ENCODE measurements at regions not wholly inside any gene's neighbourhood (a gene's known extent, or its start where the extent isn't known, plus 50 kb on each side); places are given as distances from the start of the nearest gene placed in this dataset.

- no peak overlapping the region for H2BK5ac ChIP-seq (ENCODE audit: low read depth, low read length)
- no peaks in the 10 kb centered on the region for H3K79me1 ChIP-seq (ENCODE audit: low read depth, low read length)
- H3K18ac ChIP-seq (ENCODE audit: extremely low read depth, low read length) = no peak overlapping the region
- H3K4me1 ChIP-seq (replicated peaks in 1 of 4; ENCODE audit: control insufficient read depth in 3 of 4, insufficient read depth in 4 of 4, low read length in 3 of 4) = no peaks in the 10 kb centered on the region
- no peak overlapping the region for H2BK12ac ChIP-seq (ENCODE audit: low read depth, low read length)
- H3K23ac ChIP-seq (ENCODE audit: insufficient read length) = no peak overlapping the region
- H4K8ac ChIP-seq (ENCODE audit: extremely low read depth, insufficient read depth, low read length) = no peak overlapping the region
- H2AFZ ChIP-seq (ENCODE audit: low read length) = no peak overlapping the region
- H3K4ac ChIP-seq (replicated peaks; ENCODE audit: insufficient read length, low read depth, low read length) = no peak overlapping the region
- TF ChIP-seq POLR2AphosphoS5 (IDR thresholded peaks at IDR 0.05; ENCODE audit: low read depth, low read length) = no peak
- TF ChIP-seq SUZ12 (IDR thresholded peaks at IDR 0.05; ENCODE audit: low read length) = no peak
- no peak for TF ChIP-seq JUND (IDR thresholded peaks at IDR 0.05; ENCODE audit: low read length)
- TF ChIP-seq, protein P1, sequence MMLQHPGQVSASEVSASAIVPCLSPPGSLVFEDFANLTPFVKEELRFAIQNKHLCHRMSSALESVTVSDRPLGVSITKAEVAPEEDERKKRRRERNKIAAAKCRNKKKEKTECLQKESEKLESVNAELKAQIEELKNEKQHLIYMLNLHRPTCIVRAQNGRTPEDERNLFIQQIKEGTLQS (IDR thresholded peaks at IDR 0.05; ENCODE audit: insufficient read depth, low read depth, low read length) = no peak
- TF ChIP-seq, protein P2, sequence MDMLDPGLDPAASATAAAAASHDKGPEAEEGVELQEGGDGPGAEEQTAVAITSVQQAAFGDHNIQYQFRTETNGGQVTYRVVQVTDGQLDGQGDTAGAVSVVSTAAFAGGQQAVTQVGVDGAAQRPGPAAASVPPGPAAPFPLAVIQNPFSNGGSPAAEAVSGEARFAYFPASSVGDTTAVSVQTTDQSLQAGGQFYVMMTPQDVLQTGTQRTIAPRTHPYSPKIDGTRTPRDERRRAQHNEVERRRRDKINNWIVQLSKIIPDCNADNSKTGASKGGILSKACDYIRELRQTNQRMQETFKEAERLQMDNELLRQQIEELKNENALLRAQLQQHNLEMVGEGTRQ (IDR thresholded peaks at IDR 0.05; ENCODE audit: low read length) = no peak
- TF ChIP-seq, protein P3, sequence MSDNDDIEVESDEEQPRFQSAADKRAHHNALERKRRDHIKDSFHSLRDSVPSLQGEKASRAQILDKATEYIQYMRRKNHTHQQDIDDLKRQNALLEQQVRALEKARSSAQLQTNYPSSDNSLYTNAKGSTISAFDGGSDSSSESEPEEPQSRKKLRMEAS (IDR thresholded peaks at IDR 0.05) = no peak
- TF ChIP-seq EGR1 (IDR thresholded peaks at IDR 0.05; ENCODE audit: borderline replicate concordance, low read depth, low read length) = no peak
- TF ChIP-seq RNF2 (IDR thresholded peaks at IDR 0.05; ENCODE audit: borderline replicate concordance, low read depth, low read length, missing control alignments, poor library complexity, severe bottlenecking) = no peak
- no peak for TF ChIP-seq RFX5 (IDR thresholded peaks at IDR 0.05; ENCODE audit: borderline replicate concordance, low read depth, low read length)
- TF ChIP-seq NRF1 (IDR thresholded peaks at IDR 0.05; ENCODE audit: low read depth, low read length) = no peak
- TF ChIP-seq SAP30 (IDR thresholded peaks at IDR 0.05; ENCODE audit: insufficient read depth, insufficient replicate concordance, low read length) = no peak
- H3K23me2 ChIP-seq (ENCODE audit: low read depth, low read length) = no peaks in the 10 kb centered on the region
- H4K20me1 ChIP-seq (replicated peaks in 1 of 2; ENCODE audit: control insufficient read depth in 1 of 2, insufficient read depth in 2 of 2, low read length in 2 of 2) = no peaks in the 10 kb centered on the region
- no peaks in the 10 kb centered on the region for H3K79me2 ChIP-seq (ENCODE audit: control insufficient read depth in 1 of 2, insufficient read depth in 2 of 2, low read length in 2 of 2)
- H3K4me2 ChIP-seq (ENCODE audit: insufficient read depth in 1 of 2, low read depth in 2 of 2, low read length in 2 of 2) = no peak overlapping the region
- no peak overlapping the region for H3K56ac ChIP-seq (replicated peaks; ENCODE audit: insufficient read length, low read depth, low read length)
- H3K27me3 ChIP-seq (replicated peaks in 1 of 4; ENCODE audit: control insufficient read depth in 3 of 4, extremely low read depth in 1 of 4, insufficient read depth in 3 of 4, low read length in 3 of 4) = no peaks in the 10 kb centered on the region
- FAIRE-seq = no peak
- no peaks in the 10 kb centered on the region; a peak in 1 of 4 replicates for H3K9me3 ChIP-seq (ENCODE audit: insufficient read depth in 2 of 2, low read depth in 1 of 2, low read length in 1 of 2)
- no peak overlapping the region for H2BK120ac ChIP-seq (replicated peaks; ENCODE audit: low read depth, low read length)
- ChIA-PET POLR2A (ENCODE audit: partially characterized antibody) (no interaction called here), CTCF (ENCODE audit: partially characterized antibody) (interaction anchor here (1.2 to 1.6 kb wide), 2 partner anchors 14 to 95 kb away, joined by 3 to 5 read pairs; no protein-coding TSS in a partner anchor)
- H3K4me3 ChIP-seq (ENCODE audit: extremely low read depth in 1 of 4, insufficient read depth in 2 of 4, low read depth in 3 of 4, low read length in 4 of 4) = no peak overlapping the region
- H3K14ac ChIP-seq (ENCODE audit: insufficient read length) = no peak overlapping the region
- no peak overlapping the region for H4K91ac ChIP-seq (replicated peaks; ENCODE audit: insufficient read length, low read length)
- H4K5ac ChIP-seq (ENCODE audit: insufficient read length, low read depth, low read length) = no peak overlapping the region
- H3K27ac ChIP-seq (ENCODE audit: low read depth, low read length) = no peak overlapping the region
- H2AK5ac ChIP-seq (ENCODE audit: low read depth, low read length) = no peak overlapping the region
- H3K36me3 ChIP-seq (ENCODE audit: control insufficient read depth in 2 of 4, insufficient read depth in 4 of 4, low read length in 3 of 4) = no peaks in the 10 kb centered on the region
- no peak overlapping the region for H2BK15ac ChIP-seq (ENCODE audit: low read length)
- no peak for DNase-seq (ENCODE audit: low read depth in 1 of 2, low spot score in 2 of 2)
- H3K9ac ChIP-seq (replicated peaks in 1 of 4; ENCODE audit: extremely low read depth in 1 of 4, low read depth in 3 of 4, low read length in 3 of 4) = no peak overlapping the region
- no peak overlapping the region for H2BK20ac ChIP-seq (ENCODE audit: low read length)
Measured at GRCh38 chr10:83343676-83344075, 795.6 kb upstream of the GHITM start.
